ENCODE measurements at regions not wholly inside any gene's neighbourhood (a gene's known extent, or its start where the extent isn't known, plus 50 kb on each side); places are given as distances from the start of the nearest gene placed in this dataset.

DNA sequence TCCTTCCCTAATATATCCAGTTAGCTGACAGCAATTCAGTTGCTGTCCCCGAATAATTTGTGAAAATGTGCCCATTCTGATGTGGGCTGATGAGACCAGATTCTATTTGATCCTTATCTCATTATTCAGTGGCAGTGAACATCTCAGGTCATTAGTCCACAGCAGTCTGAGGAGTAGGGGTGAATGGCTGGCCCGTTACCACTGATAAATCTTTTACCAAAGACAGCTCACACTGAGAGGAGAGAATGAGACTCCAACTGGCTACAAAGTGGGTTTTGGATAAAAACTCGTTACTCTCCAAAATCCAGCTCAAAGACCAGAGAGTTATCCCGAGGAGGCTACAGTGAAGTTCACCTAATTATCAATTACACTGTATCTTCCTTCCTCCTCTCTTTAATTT, 189.7 kb downstream of the TUSC7 start:
- Histone ChIP-seq H3K4me1 (ENCODE audit: insufficient read depth, low read length) (no peaks in the 10 kb centered on the region), H3K9me3 (ENCODE audit: insufficient read depth, low read length, severe bottlenecking) (no peaks in the 10 kb centered on the region), H3K36me3 (ENCODE audit: insufficient read depth, low read length) (no peaks in the 10 kb centered on the region), H3K9ac (ENCODE audit: low read depth, low read length) (no peak overlapping the region), H4K20me1 (ENCODE audit: insufficient read depth, low read length) (no peaks in the 10 kb centered on the region), H3K4me2 (ENCODE audit: insufficient read depth, low read length) (no peak overlapping the region), H3K27ac (ENCODE audit: low read length) (no peak overlapping the region), H2AFZ (ENCODE audit: low read depth, low read length) (no peak overlapping the region), H3K4me3 (ENCODE audit: low read depth in 1 of 2, low read length in 2 of 2) (no peak overlapping the region), H3K79me2 (ENCODE audit: insufficient read depth, low read length) (no peaks in the 10 kb centered on the region), H3K27me3 (ENCODE audit: insufficient read depth, low read length, poor library complexity) (no peaks in the 10 kb centered on the region)
- no peak for TF ChIP-seq EZH2 (IDR thresholded peaks at IDR 0.05; ENCODE audit: borderline replicate concordance, low read depth, low read length, severe bottlenecking)
- TF ChIP-seq, protein P1, sequence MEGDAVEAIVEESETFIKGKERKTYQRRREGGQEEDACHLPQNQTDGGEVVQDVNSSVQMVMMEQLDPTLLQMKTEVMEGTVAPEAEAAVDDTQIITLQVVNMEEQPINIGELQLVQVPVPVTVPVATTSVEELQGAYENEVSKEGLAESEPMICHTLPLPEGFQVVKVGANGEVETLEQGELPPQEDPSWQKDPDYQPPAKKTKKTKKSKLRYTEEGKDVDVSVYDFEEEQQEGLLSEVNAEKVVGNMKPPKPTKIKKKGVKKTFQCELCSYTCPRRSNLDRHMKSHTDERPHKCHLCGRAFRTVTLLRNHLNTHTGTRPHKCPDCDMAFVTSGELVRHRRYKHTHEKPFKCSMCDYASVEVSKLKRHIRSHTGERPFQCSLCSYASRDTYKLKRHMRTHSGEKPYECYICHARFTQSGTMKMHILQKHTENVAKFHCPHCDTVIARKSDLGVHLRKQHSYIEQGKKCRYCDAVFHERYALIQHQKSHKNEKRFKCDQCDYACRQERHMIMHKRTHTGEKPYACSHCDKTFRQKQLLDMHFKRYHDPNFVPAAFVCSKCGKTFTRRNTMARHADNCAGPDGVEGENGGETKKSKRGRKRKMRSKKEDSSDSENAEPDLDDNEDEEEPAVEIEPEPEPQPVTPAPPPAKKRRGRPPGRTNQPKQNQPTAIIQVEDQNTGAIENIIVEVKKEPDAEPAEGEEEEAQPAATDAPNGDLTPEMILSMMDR (IDR thresholded peaks at IDR 0.05; ENCODE audit: borderline replicate concordance, extremely low read depth, low read length, poor library complexity, severe bottlenecking): no peak
- DNase-seq (no peak), ATAC-seq (ENCODE audit: insufficient read depth, low read depth) (no peak)

DNA sequence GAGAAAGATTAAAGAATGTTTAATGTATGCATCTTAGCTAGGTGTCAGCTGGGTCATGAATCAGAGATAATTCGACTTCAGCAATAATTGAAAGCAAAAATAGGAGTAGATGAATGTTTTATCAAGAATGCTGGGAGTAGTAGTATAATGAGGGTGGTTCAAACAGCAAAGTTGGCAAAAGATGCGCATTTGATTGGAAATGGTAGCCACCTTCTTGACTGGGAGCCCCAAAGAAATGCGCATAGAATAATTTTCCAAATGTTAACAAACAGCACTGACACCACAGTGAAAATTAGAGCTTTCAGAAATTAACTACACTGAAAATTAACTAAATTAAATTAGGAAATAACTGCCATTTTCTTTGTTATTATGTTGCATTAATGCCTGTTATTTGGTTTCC, 195.8 kb downstream of the TUSC7 start:
- no peaks in the 10 kb centered on the region for H4K20me1 ChIP-seq (ENCODE audit: insufficient read depth, low read length)
- no peak for DNase-seq
- no peak overlapping the region for H3K27ac ChIP-seq (ENCODE audit: low read length)
- H3K4me3 ChIP-seq (ENCODE audit: low read depth in 1 of 2, low read length in 2 of 2): no peak overlapping the region
- H3K9ac ChIP-seq (ENCODE audit: low read depth, low read length): no peak overlapping the region
- no peaks in the 10 kb centered on the region for H3K9me3 ChIP-seq (ENCODE audit: insufficient read depth, low read length, severe bottlenecking)
- no peak for ATAC-seq (ENCODE audit: insufficient read depth, low read depth)
- no peak overlapping the region for H3K4me2 ChIP-seq (ENCODE audit: insufficient read depth, low read length)
- no peaks in the 10 kb centered on the region for H3K79me2 ChIP-seq (ENCODE audit: insufficient read depth, low read length)
- no peaks in the 10 kb centered on the region for H3K4me1 ChIP-seq (ENCODE audit: insufficient read depth, low read length)
- no peak overlapping the region for H2AFZ ChIP-seq (ENCODE audit: low read depth, low read length)
- TF ChIP-seq, protein P1 (IDR thresholded peaks at IDR 0.05; ENCODE audit: borderline replicate concordance, extremely low read depth, low read length, poor library complexity, severe bottlenecking): no peak
- no peak for TF ChIP-seq EZH2 (IDR thresholded peaks at IDR 0.05; ENCODE audit: borderline replicate concordance, low read depth, low read length, severe bottlenecking)
- no peaks in the 10 kb centered on the region for H3K36me3 ChIP-seq (ENCODE audit: insufficient read depth, low read length)
- no peaks in the 10 kb centered on the region for H3K27me3 ChIP-seq (ENCODE audit: insufficient read depth, low read length, poor library complexity)

DNA sequence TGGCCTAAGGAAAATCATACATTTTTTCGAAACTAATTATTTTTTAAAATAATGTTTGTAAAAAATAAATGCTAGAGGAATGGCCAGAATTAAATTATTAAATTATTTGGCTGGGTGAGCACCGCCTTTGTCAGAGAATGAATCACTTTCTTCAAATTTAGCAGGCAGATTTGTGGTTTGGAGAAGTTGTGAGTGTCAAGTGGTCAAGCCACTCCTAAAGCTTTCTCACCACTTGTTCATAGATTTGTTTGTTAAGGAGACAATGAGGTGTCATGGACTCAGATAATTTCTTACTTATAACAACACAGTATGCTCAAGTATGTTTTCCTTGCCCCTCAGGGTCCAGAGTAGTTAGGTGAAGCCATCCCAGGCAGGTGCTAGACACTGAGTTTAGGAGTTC, 196.2 kb downstream of the TUSC7 start:
- no peak for ATAC-seq (ENCODE audit: insufficient read depth, low read depth)

More for the DNA sequence above, 196.2 kb downstream of the TUSC7 start:
- no peaks in the 10 kb centered on the region for H3K36me3 ChIP-seq (ENCODE audit: insufficient read depth, low read length)
- TF ChIP-seq, protein P1 (IDR thresholded peaks at IDR 0.05; ENCODE audit: borderline replicate concordance, extremely low read depth, low read length, poor library complexity, severe bottlenecking): no peak
- no peak for TF ChIP-seq EZH2 (IDR thresholded peaks at IDR 0.05; ENCODE audit: borderline replicate concordance, low read depth, low read length, severe bottlenecking)
- H3K4me3 ChIP-seq (ENCODE audit: low read depth in 1 of 2, low read length in 2 of 2): no peak overlapping the region
- no peak overlapping the region for H3K27ac ChIP-seq (ENCODE audit: low read length)
- no peak overlapping the region for H2AFZ ChIP-seq (ENCODE audit: low read depth, low read length)
- no peak overlapping the region for H3K4me2 ChIP-seq (ENCODE audit: insufficient read depth, low read length)
- no peaks in the 10 kb centered on the region for H3K27me3 ChIP-seq (ENCODE audit: insufficient read depth, low read length, poor library complexity)
- no peaks in the 10 kb centered on the region for H3K4me1 ChIP-seq (ENCODE audit: insufficient read depth, low read length)
- DNase-seq: no peak
- no peak overlapping the region for H3K9ac ChIP-seq (ENCODE audit: low read depth, low read length)
- no peaks in the 10 kb centered on the region for H3K79me2 ChIP-seq (ENCODE audit: insufficient read depth, low read length)
- H4K20me1 ChIP-seq (ENCODE audit: insufficient read depth, low read length): no peaks in the 10 kb centered on the region
- H3K9me3 ChIP-seq (ENCODE audit: insufficient read depth, low read length, severe bottlenecking): no peaks in the 10 kb centered on the region
